MM.1S (cell line): ENCODE measurements at regions not wholly inside any gene's neighbourhood (a gene's known extent, or its start where the extent isn't known, plus 50 kb on each side); places are given as distances from the start of the nearest gene placed in this dataset.

Source experiments
- DNase-seq: peaks from one replicate; pipeline ENCODE4 v3.0.0-alpha.2; 2015
- H2AFZ ChIP-seq: fragments of 300-600 bp; sonication (generic); 2 replicates; pipeline ENCODE4 v1.6.0; 2016; ENCODE audit warnings: antibody characterized with exemption, low read length
- H3F3A ChIP-seq: fragments of 300-600 bp; sonication (generic); 2 replicates; pipeline ENCODE4 v1.6.1; 2016; ENCODE audit warnings: mild to moderate bottlenecking, antibody characterized with exemption, low read length, moderate library complexity, mixed read lengths; ENCODE audit not compliant: insufficient read depth
- H3K27ac ChIP-seq: fragments of 300-600 bp; sonication (generic); 2 replicates; pipeline ENCODE4 v1.5.1; 2016; ENCODE audit warnings: mild to moderate bottlenecking, low read length
- H3K27me3 ChIP-seq: fragments of 300-600 bp; sonication (generic); replicated peaks from 2 replicates; pipeline ENCODE4 v1.6.0; 2016; ENCODE audit warnings: low read length; ENCODE audit not compliant: insufficient read depth
- H3K36me3 ChIP-seq: fragments of 300-600 bp; sonication (generic); replicated peaks from 2 replicates; pipeline ENCODE4 v1.6.1; 2016; ENCODE audit warnings: mild to moderate bottlenecking, low read length, mixed read lengths; ENCODE audit not compliant: insufficient read depth
- H3K4me1 ChIP-seq: fragments of 300-600 bp; sonication (generic); 2 replicates; pipeline ENCODE4 v1.6.1; 2016; ENCODE audit warnings: low read length, mixed read lengths
- H3K4me2 ChIP-seq: fragments of 300-600 bp; sonication (generic); 2 replicates; pipeline ENCODE4 v1.6.0; 2016; ENCODE audit warnings: low read depth, low read length
- H3K4me3 ChIP-seq: fragments of 300-600 bp; sonication (generic); 2 replicates; pipeline ENCODE4 v1.5.1; 2016; ENCODE audit warnings: low read length, mixed read lengths
- H3K79me2 ChIP-seq: fragments of 300-600 bp; sonication (generic); 2 replicates; pipeline ENCODE4 v1.6.1; 2016; ENCODE audit warnings: mixed run types, low read length, mixed read lengths
- H3K9ac ChIP-seq: fragments of 300-600 bp; sonication (generic); 2 replicates; pipeline ENCODE4 v1.6.1; 2016; ENCODE audit warnings: low read length, mixed read lengths
- H3K9me2 ChIP-seq: fragments of 300-600 bp; sonication (generic); replicated peaks from 2 replicates; pipeline ENCODE4 v1.6.1; 2016; ENCODE audit warnings: mild to moderate bottlenecking, low read length, mixed read lengths; ENCODE audit not compliant: insufficient read depth
- H3K9me3 ChIP-seq: fragments of 300-600 bp; sonication (generic); replicated peaks from 2 replicates; pipeline ENCODE4 v1.6.1; 2016; ENCODE audit warnings: mild to moderate bottlenecking, low read length, mixed read lengths; ENCODE audit not compliant: insufficient read depth
- H4K20me1 ChIP-seq: fragments of 300-600 bp; sonication (generic); 2 replicates; pipeline ENCODE4 v1.6.1; 2016; ENCODE audit warnings: mild to moderate bottlenecking, low read length, moderate library complexity, mixed read lengths; ENCODE audit not compliant: insufficient read depth
- CTCF ChIP-seq: fragments of 300-600 bp; sonication (generic); IDR thresholded peaks from 2 replicates; pipeline ENCODE4 v1.5.1; 2016; ENCODE audit warnings: antibody characterized with exemption, low read length, mixed read lengths
- EZH2 ChIP-seq: fragments of 300-600 bp; sonication (generic); optimal IDR thresholded peaks from 2 replicates; pipeline ENCODE3; 2017; ENCODE audit warnings: low read depth, mild to moderate bottlenecking, antibody characterized with exemption, low read length, mixed read lengths
- EZH2phosphoT487 ChIP-seq: fragments of 300-600 bp; sonication (generic); IDR thresholded peaks from 2 replicates; pipeline ENCODE4 v1.6.1; 2018; ENCODE audit warnings: antibody characterized with exemption, low read length

GRCh38 chr11:19603771-19604170, 108.9 kb upstream of the NAV2 start:
- no peak overlapping the region for H3K27ac ChIP-seq
- H3F3A ChIP-seq: no peaks in the 10 kb centered on the region
- TF ChIP-seq CTCF: no peak
- TF ChIP-seq EZH2: no peak
- no peak overlapping the region for H3K4me3 ChIP-seq
- no peaks in the 10 kb centered on the region for H3K9me3 ChIP-seq
- no peak for DNase-seq
- H3K9me2 ChIP-seq: no peaks in the 10 kb centered on the region
- no peaks in the 10 kb centered on the region for H3K79me2 ChIP-seq
- H3K27me3 ChIP-seq: no peaks in the 10 kb centered on the region
- H3K36me3 ChIP-seq: no peaks in the 10 kb centered on the region
- H3K4me1 ChIP-seq: no peaks in the 10 kb centered on the region
- no peak overlapping the region for H2AFZ ChIP-seq
- no peak overlapping the region for H3K9ac ChIP-seq
- H3K4me2 ChIP-seq: no peak overlapping the region
- H4K20me1 ChIP-seq: no peaks in the 10 kb centered on the region

GRCh38 chr11:19602891-19603290, 109.7 kb upstream of the NAV2 start:
- no peaks in the 10 kb centered on the region for H3K36me3 ChIP-seq
- no peak overlapping the region for H3K4me3 ChIP-seq
- H3K4me1 ChIP-seq: no peaks in the 10 kb centered on the region
- no peaks in the 10 kb centered on the region for H3K9me3 ChIP-seq
- no peaks in the 10 kb centered on the region for H4K20me1 ChIP-seq
- no peaks in the 10 kb centered on the region for H3K27me3 ChIP-seq
- DNase-seq: no peak
- no peaks in the 10 kb centered on the region for H3K79me2 ChIP-seq
- H3F3A ChIP-seq: no peaks in the 10 kb centered on the region
- no peak overlapping the region for H2AFZ ChIP-seq
- H3K9me2 ChIP-seq: no peaks in the 10 kb centered on the region
- TF ChIP-seq EZH2phosphoT487 (no peak), EZH2 (no peak), CTCF (no peak)
- no peak overlapping the region for H3K9ac ChIP-seq
- H3K4me2 ChIP-seq: no peak overlapping the region
- no peak overlapping the region for H3K27ac ChIP-seq

GRCh38 chr11:19602406-19602805, 110.2 kb upstream of the NAV2 start:
- H4K20me1 ChIP-seq: no peaks in the 10 kb centered on the region
- H3K9me3 ChIP-seq: no peaks in the 10 kb centered on the region
- H3K79me2 ChIP-seq: no peaks in the 10 kb centered on the region
- DNase-seq: no peak
- no peaks in the 10 kb centered on the region for H3K27me3 ChIP-seq
- H3K4me1 ChIP-seq: no peaks in the 10 kb centered on the region
- no peak overlapping the region for H2AFZ ChIP-seq
- H3K9me2 ChIP-seq: no peaks in the 10 kb centered on the region
- H3K4me2 ChIP-seq: no peak overlapping the region
- no peak overlapping the region for H3K9ac ChIP-seq
- no peaks in the 10 kb centered on the region for H3K36me3 ChIP-seq
- H3K4me3 ChIP-seq: no peak overlapping the region
- H3F3A ChIP-seq: no peaks in the 10 kb centered on the region
- no peak for TF ChIP-seq CTCF
- no peak for TF ChIP-seq EZH2
- H3K27ac ChIP-seq: no peak overlapping the region

GRCh38 chr11:19601235-19601634, 111.4 kb upstream of the NAV2 start:
- Histone ChIP-seq H3K9me2 (no peaks in the 10 kb centered on the region), H3K27ac (no peak overlapping the region), H3F3A (no peaks in the 10 kb centered on the region), H4K20me1 (no peaks in the 10 kb centered on the region), H3K9me3 (no peaks in the 10 kb centered on the region), H3K27me3 (no peaks in the 10 kb centered on the region), H3K79me2 (no peaks in the 10 kb centered on the region), H3K4me1 (no peaks in the 10 kb centered on the region), H3K4me2 (no peak overlapping the region), H3K9ac (no peak overlapping the region), H3K36me3 (no peaks in the 10 kb centered on the region), H3K4me3 (no peak overlapping the region), H2AFZ (no peak overlapping the region)
- no peak for DNase-seq
- TF ChIP-seq EZH2: no peak
- TF ChIP-seq CTCF: no peak
- no peak for TF ChIP-seq EZH2phosphoT487
